ENCODE measurements at regions not wholly inside any gene's neighbourhood (a gene's known extent, or its start where the extent isn't known, plus 50 kb on each side); places are given as distances from the start of the nearest gene placed in this dataset.

- no peak for DNase-seq
Observed at GRCh38 chr13:21319869-21320641, 139.0 kb downstream of the ZDHHC20 start.

DNA sequence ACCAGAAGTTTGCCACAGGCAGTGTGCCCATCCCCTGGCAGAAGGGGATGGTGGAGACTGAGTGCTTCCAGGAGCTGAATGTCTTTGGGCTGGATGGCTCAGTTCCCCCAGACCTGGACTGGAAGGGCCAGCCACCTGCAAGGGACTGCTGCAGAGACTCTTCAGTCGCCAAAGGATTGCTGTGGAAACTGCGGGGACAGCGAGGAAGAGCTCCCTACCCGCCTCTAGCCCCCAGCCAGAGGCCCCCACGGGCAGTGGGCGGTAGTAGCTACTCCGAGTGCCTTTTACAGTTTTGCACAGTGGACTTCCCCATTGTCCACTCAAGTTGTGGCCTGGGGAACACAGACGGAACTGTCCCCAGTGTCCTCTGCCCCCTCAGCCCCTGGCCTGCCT lies 138.5 kb downstream of the ZDHHC20 start:
- DNase-seq, result no peak

- no peak for DNase-seq
Observed at GRCh38 chr13:21321269-21321668, 137.8 kb downstream of the ZDHHC20 start.

- DNase-seq, result no peak
Observed at GRCh38 chr13:21322327-21322965, 136.7 kb downstream of the ZDHHC20 start.

Measured in COR-L47 (cell line).